Epithelial cell of esophagus (primary cell): ENCODE measurements at regions not wholly inside any gene's neighbourhood (a gene's known extent, or its start where the extent isn't known, plus 50 kb on each side); places are given as distances from the start of the nearest gene placed in this dataset.
A peak's percentile ranks its signal among the peaks of the same experiment; 100 is the strongest.

ENCODE experiments used
- DNase-seq: peaks from one replicate; pipeline ENCODE4 v3.0.0; 2010; ENCODE audit warnings: low read depth
- H3K4me3 ChIP-seq: 2 replicates; pipeline ENCODE4 v1.5.1; 2011; ENCODE audit warnings: mild to moderate bottlenecking, low read length, control low read depth
- CTCF ChIP-seq: IDR thresholded peaks from 2 replicates; pipeline ENCODE4 v1.5.1; 2011; ENCODE audit warnings: low read depth, mild to moderate bottlenecking, low read length, control low read depth, inconsistent platforms; ENCODE audit not compliant: insufficient read depth; ENCODE audit errors: missing control alignments

DNA sequence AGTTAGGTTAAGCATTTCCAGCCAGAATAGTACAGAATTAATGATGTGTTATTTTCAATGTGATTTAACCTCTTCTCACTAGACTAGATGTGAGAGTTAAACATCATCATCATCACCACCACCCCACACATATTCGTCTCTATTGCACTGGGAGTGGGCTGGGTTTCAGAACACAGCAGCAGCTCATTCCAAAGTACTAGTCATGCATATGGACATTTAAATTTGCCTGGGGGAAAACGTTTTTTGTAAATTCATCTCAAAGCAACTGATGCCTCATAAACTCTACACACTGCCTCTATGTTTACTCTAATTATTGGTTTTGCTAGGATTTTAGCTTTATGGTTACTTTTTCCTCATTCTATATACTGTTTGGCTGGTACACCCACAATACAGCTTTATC lies 509.1 kb downstream of the PPP4R3C start:
- DNase-seq = peak; percentile 1
- no peak overlapping the region for H3K4me3 ChIP-seq
- TF ChIP-seq CTCF = no peak

GRCh38 chrX:26952213-26952612 lies 510.9 kb downstream of the PPP4R3C start:
- no peak for TF ChIP-seq CTCF
- H3K4me3 ChIP-seq = no peak overlapping the region
- DNase-seq = peak; percentile 13

- DNase-seq = no peak
- H3K4me3 ChIP-seq = no peak overlapping the region
- TF ChIP-seq CTCF = no peak
Observed at GRCh38 chrX:26927419-26927818, 535.7 kb downstream of the PPP4R3C start.

- peak; percentile 71 for DNase-seq
- H3K4me3 ChIP-seq = no peak overlapping the region
- TF ChIP-seq CTCF = no peak
Observed at GRCh38 chrX:26925088-26925487, 538.1 kb downstream of the PPP4R3C start.

- no peak overlapping the region for H3K4me3 ChIP-seq
- no peak for TF ChIP-seq CTCF
- peak; percentile 35 for DNase-seq
Observed at GRCh38 chrX:26922278-26922677, 540.9 kb downstream of the PPP4R3C start.

- DNase-seq = peak; percentile 39
- peak; percentile 21 for TF ChIP-seq CTCF
- H3K4me3 ChIP-seq = no peak overlapping the region
Observed at GRCh38 chrX:26918631-26919030, 544.5 kb downstream of the PPP4R3C start.

GRCh38 chrX:26916991-26917390 lies 546.1 kb downstream of the PPP4R3C start:
- no peak for TF ChIP-seq CTCF
- no peak for DNase-seq

More at GRCh38 chrX:26916991-26917390, 546.1 kb downstream of the PPP4R3C start:
- H3K4me3 ChIP-seq = no peak overlapping the region
